Endothelial cell of umbilical vein (primary cell): ENCODE measurements at regions not wholly inside any gene's neighbourhood (a gene's known extent, or its start where the extent isn't known, plus 50 kb on each side); places are given as distances from the start of the nearest gene placed in this dataset.

Source experiments
- BruUV-seq: library from RNA; stranded (reverse); fragments of 400-500 nt; replicated peaks from 2 replicates; lab custom pipeline; 2021; lab: Mats Ljungman, UMichigan
- CTCF ChIA-PET: fragments of 300-600, 350-600 bp; sonication (Branson Sonifier 250); formaldehyde crosslinking; loops from one replicate; lab custom pipeline; 2021; ENCODE audit warnings: antibody characterized with exemption, inconsistent platforms; lab: Charles Lee
- POLR2A ChIA-PET: fragments of 300-600, 350-600 bp; sonication (Branson Sonifier 250); formaldehyde crosslinking; loops from one replicate; lab custom pipeline; 2021; ENCODE audit warnings: antibody characterized with exemption, inconsistent platforms; lab: Charles Lee
- DNase-seq: peaks from one replicate; pipeline ENCODE4 v3.0.0-alpha.2; 2011; ENCODE audit warnings: low read depth, low spot score
- FAIRE-seq: peaks from 2 replicates; lab custom pipeline; 2011; peaks lifted over from hg19 to GRCh38; lab: Jason Lieb, UNC
- H2AFZ ChIP-seq: 2 replicates; pipeline ENCODE4 v1.6.0; 2012; ENCODE audit warnings: low read depth, low read length, control low read depth, inconsistent platforms
- H3K27ac ChIP-seq: 2 replicates; pipeline ENCODE4 v1.5.1; 2011; ENCODE audit warnings: low read depth, mild to moderate bottlenecking, control low read depth, low read length, moderate library complexity; ENCODE audit not compliant: insufficient read depth
- H3K27me3 ChIP-seq, 2 experiments: 2 replicates each; pipeline versions ENCODE4 v1.6.0 to v1.6.1; 2011; ENCODE audit warnings: low read length in 2 of 2, mixed read lengths in 1 of 2; ENCODE audit not compliant: control insufficient read depth in 2 of 2, insufficient read depth in 2 of 2
- H3K36me3 ChIP-seq, 2 experiments: 2 replicates in 1 of 2; 3 replicates in 1 of 2; pipeline ENCODE4 v1.5.1; 2011; ENCODE audit warnings: low read length in 2 of 2, mild to moderate bottlenecking in 1 of 2, moderate library complexity in 1 of 2; ENCODE audit not compliant: control insufficient read depth in 2 of 2, insufficient read depth in 2 of 2; ENCODE audit errors: extremely low read depth in 1 of 2
- H3K4me1 ChIP-seq: 3 replicates; pipeline ENCODE4 v1.5.1; 2011; ENCODE audit warnings: mild to moderate bottlenecking, low read length; ENCODE audit not compliant: control insufficient read depth, insufficient read depth; ENCODE audit errors: extremely low read depth
- H3K4me2 ChIP-seq: 2 replicates; pipeline ENCODE4 v1.6.1; 2011; ENCODE audit warnings: low read length, control low read depth, mixed read lengths; ENCODE audit not compliant: insufficient read depth
- H3K4me3 ChIP-seq, 3 experiments: fragments of 200-600 bp in 1 of 3; sonication (generic), shearing (Covaris generic) in 1 of 3; replicated peaks in 1 of 3; 2 replicates each; pipeline ENCODE4 v1.5.1; 2011 to 2016; ENCODE audit warnings: control low read depth in 3 of 3, low read length in 3 of 3, mild to moderate bottlenecking in 2 of 3, inconsistent platforms in 1 of 3, low read depth in 1 of 3, moderate library complexity in 1 of 3; ENCODE audit not compliant: insufficient read depth in 1 of 3
- H3K79me2 ChIP-seq: 2 replicates; pipeline ENCODE4 v1.6.0; 2012; ENCODE audit warnings: low read length, inconsistent platforms; ENCODE audit not compliant: control insufficient read depth, insufficient read depth
- H3K9ac ChIP-seq: replicated peaks from 2 replicates; pipeline ENCODE3; 2011; ENCODE audit warnings: low read length, control low read depth; ENCODE audit not compliant: insufficient read depth; ENCODE audit errors: extremely low read depth
- H3K9me1 ChIP-seq: replicated peaks from 3 replicates; pipeline ENCODE4 v1.6.0; 2011; ENCODE audit warnings: mild to moderate bottlenecking, low read length; ENCODE audit not compliant: control insufficient read depth, insufficient read depth; ENCODE audit errors: extremely low read depth
- H3K9me3 ChIP-seq: replicated peaks from 2 replicates; pipeline ENCODE4 v1.5.1; 2012; ENCODE audit warnings: low read length, inconsistent platforms; ENCODE audit not compliant: control insufficient read depth, insufficient read depth
- H4K20me1 ChIP-seq: replicated peaks from 2 replicates; pipeline ENCODE3; 2011; ENCODE audit warnings: mild to moderate bottlenecking, low read length; ENCODE audit not compliant: control insufficient read depth, insufficient read depth; ENCODE audit errors: extremely low read depth
- CTCF ChIP-seq, 2 donors: IDR thresholded peaks; 1 replicate in 1 of 2; 2 replicates in 1 of 2; pipeline ENCODE4 v1.5.1; 2011; ENCODE audit warnings: low read length in 2 of 2, mild to moderate bottlenecking in 2 of 2, moderate library complexity in 2 of 2, control low read depth in 1 of 2, inconsistent platforms in 1 of 2, low read depth in 1 of 2; ENCODE audit not compliant: insufficient read depth in 1 of 2; ENCODE audit errors: extremely low read depth in 1 of 2
- EZH2 ChIP-seq: IDR thresholded peaks from 2 replicates; pipeline ENCODE4 v1.6.1; 2012; ENCODE audit warnings: borderline replicate concordance, low read depth, mild to moderate bottlenecking, moderate library complexity, low read length, inconsistent platforms; ENCODE audit not compliant: severe bottlenecking
- FOS ChIP-seq: IDR thresholded peaks from 2 replicates; pipeline ENCODE4 v1.6.1; 2011; ENCODE audit warnings: mild to moderate bottlenecking, low read length, moderate library complexity, borderline replicate concordance; ENCODE audit not compliant: insufficient read depth
- GATA2 ChIP-seq: IDR thresholded peaks from 2 replicates; pipeline ENCODE4 v1.7.0; 2011; ENCODE audit warnings: low read depth, mild to moderate bottlenecking, moderate library complexity, mixed read lengths, low read length; ENCODE audit not compliant: insufficient read length, insufficient read depth
- JUN ChIP-seq: IDR thresholded peaks from 2 replicates; pipeline ENCODE4 v1.6.1; 2011; ENCODE audit warnings: borderline replicate concordance, low read depth; ENCODE audit not compliant: insufficient read length, insufficient read depth
- MAX ChIP-seq: IDR thresholded peaks from 2 replicates; pipeline ENCODE4 v1.6.1; 2011; ENCODE audit not compliant: insufficient read depth, insufficient read length
- MYC ChIP-seq: IDR thresholded peaks from one replicate; pipeline ENCODE4 v1.6.1; 2011; ENCODE audit warnings: mild to moderate bottlenecking, low read depth, low read length
- POLR2A ChIP-seq: IDR thresholded peaks from 2 replicates; pipeline ENCODE4 v1.6.1; 2012; ENCODE audit warnings: low read depth, mild to moderate bottlenecking, control low read depth, low read length
- POLR2AphosphoS5 ChIP-seq: IDR thresholded peaks from 2 replicates; pipeline ENCODE4 v1.6.1; 2012; ENCODE audit warnings: low read depth, mild to moderate bottlenecking, control low read depth, low read length, moderate library complexity; ENCODE audit not compliant: insufficient read depth
- dilution Hi-C: fragments of 300-500 bp; cut with MboI; formaldehyde crosslinking; loops from one replicate; pipeline ENCODE4 v1.15.0; 2019; ENCODE audit warnings: low sequenced_read_pairs; ENCODE audit not compliant: extremely low pct_ligation_motif_present
- intact Hi-C: fragments of 100-400 bp; cut with micrococcal nuclease; formaldehyde crosslinking; loops from one replicate; pipeline ENCODE4 v1.10.0; 2022

DNA sequence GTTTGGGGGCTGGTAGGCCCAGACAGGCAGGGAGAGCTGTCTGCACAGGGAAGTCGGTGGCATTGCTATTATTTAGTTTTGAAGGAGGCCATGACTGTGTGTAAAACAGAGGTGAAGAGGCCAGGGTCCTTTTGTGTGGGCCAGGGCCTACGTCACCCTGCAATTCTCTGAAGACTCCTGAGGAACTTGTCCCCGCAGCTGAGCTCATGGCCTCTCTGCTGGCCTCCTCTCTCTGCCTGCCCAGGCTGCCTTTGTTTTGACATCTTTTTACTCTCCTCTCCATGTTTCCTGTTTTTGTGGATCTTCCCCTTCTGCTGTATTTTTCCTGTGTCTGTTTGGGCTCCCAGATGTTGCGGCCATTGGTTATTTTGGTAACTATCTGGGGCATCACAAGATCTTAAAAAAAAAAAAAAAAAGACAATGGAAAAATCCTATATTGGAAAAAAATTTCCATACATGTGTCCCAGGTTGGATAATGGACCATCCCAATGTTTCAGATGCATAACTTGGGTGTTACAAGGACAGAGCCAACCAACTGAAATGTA, 280.7 kb downstream of the RPS6KC1 start:
- Histone ChIP-seq H3K27me3 (no peaks in the 10 kb centered on the region), H3K9me3 (no peaks in the 10 kb centered on the region), H3K79me2 (no peaks in the 10 kb centered on the region), H3K9me1 (no peaks in the 10 kb centered on the region), H4K20me1 (no peaks in the 10 kb centered on the region), H3K4me1 (no peaks in the 10 kb centered on the region), H3K4me3 (no peak overlapping the region), H3K36me3 (no peaks in the 10 kb centered on the region), H2AFZ (no peak overlapping the region), H3K27ac (no peak overlapping the region), H3K9ac (no peak overlapping the region), H3K4me2 (no peak overlapping the region)
- no peak for FAIRE-seq
- BruUV-seq = no TSS peak
- DNase-seq = no peak
- dilution Hi-C loops (no loop called here), intact Hi-C loops (no loop called here)
- POLR2A ChIA-PET = no interaction called here
- CTCF ChIA-PET = no interaction called here
- TF ChIP-seq FOS = no peak
- TF ChIP-seq JUN = no peak
- TF ChIP-seq MAX = no peak
- TF ChIP-seq GATA2 = no peak
- no peak for TF ChIP-seq CTCF (IDR thresholded peaks at IDR 0.05; ENCODE audit: extremely low read depth in 1 of 2, insufficient read depth in 1 of 2, low read depth in 1 of 2, low read length in 2 of 2)
- TF ChIP-seq POLR2A = no peak
- no peak for TF ChIP-seq POLR2AphosphoS5
- no peak for TF ChIP-seq MYC
- no peak for TF ChIP-seq EZH2
